ENCODE measurements at regions not wholly inside any gene's neighbourhood (a gene's known extent, or its start where the extent isn't known, plus 50 kb on each side); places are given as distances from the start of the nearest gene placed in this dataset.

DNA sequence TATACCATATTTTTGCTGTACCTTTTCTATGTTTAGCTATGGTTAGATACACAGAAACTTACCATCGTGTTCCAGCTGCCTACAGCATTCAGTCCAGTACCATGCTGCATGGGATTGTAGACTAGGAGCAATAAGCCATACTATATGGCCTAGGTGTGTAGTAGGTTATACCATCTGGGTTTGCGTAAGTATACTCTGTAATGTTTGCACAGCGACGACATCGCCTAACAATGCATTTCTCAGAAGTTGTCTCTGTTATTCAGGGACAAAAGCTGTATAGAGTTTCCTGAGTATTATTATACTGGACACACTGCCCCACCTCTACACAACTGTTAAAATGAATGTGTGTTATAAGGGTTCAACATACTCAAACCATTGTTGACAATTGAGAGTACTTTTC is 93.8 kb upstream of the MKI67 start:
- H3K4me3 ChIP-seq (ENCODE audit: severe bottlenecking): no peak overlapping the region
- ATAC-seq (ENCODE audit: low read depth): peak; percentile 60
- no peaks in the 10 kb centered on the region for H3K36me3 ChIP-seq (ENCODE audit: low read depth)
- TF ChIP-seq, protein P1, sequence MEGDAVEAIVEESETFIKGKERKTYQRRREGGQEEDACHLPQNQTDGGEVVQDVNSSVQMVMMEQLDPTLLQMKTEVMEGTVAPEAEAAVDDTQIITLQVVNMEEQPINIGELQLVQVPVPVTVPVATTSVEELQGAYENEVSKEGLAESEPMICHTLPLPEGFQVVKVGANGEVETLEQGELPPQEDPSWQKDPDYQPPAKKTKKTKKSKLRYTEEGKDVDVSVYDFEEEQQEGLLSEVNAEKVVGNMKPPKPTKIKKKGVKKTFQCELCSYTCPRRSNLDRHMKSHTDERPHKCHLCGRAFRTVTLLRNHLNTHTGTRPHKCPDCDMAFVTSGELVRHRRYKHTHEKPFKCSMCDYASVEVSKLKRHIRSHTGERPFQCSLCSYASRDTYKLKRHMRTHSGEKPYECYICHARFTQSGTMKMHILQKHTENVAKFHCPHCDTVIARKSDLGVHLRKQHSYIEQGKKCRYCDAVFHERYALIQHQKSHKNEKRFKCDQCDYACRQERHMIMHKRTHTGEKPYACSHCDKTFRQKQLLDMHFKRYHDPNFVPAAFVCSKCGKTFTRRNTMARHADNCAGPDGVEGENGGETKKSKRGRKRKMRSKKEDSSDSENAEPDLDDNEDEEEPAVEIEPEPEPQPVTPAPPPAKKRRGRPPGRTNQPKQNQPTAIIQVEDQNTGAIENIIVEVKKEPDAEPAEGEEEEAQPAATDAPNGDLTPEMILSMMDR (IDR thresholded peaks at IDR 0.05; ENCODE audit: poor library complexity, severe bottlenecking): no peak
- no peaks in the 10 kb centered on the region for H3K27me3 ChIP-seq (ENCODE audit: insufficient read depth, poor library complexity, severe bottlenecking)
- no peaks in the 10 kb centered on the region for H3K4me1 ChIP-seq (ENCODE audit: insufficient read depth, poor library complexity, severe bottlenecking)
- DNase-seq (ENCODE audit: low spot score): no peak
- H3K27ac ChIP-seq (ENCODE audit: poor library complexity, severe bottlenecking): no peak overlapping the region
- no peaks in the 10 kb centered on the region for H3K9me3 ChIP-seq (ENCODE audit: severe bottlenecking)

DNA sequence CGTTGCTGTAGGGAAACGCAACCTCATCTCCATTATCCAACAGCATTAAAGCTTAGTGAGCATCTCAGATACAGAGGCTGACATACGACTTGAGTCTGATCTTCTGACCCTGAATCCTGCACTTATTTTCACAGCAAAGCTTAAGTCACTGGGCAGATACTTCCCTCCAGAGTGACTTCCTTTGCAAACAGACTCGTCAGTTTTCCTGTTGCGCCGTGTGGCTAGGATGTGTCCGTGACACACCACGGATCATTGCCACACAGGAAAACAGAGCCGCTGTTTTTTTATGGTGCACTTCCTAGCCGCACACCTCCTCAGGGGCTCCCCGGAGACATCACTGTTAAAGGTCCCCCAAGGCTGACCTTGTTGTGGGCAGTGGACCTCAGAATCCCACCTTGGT is 94.9 kb upstream of the MKI67 start:
- ATAC-seq (ENCODE audit: low read depth) (no peak), DNase-seq (ENCODE audit: low spot score) (no peak)
- Histone ChIP-seq H3K4me3 (ENCODE audit: severe bottlenecking) (no peak overlapping the region), H3K27me3 (ENCODE audit: insufficient read depth, poor library complexity, severe bottlenecking) (no peaks in the 10 kb centered on the region), H3K9me3 (ENCODE audit: severe bottlenecking) (no peaks in the 10 kb centered on the region), H3K4me1 (ENCODE audit: insufficient read depth, poor library complexity, severe bottlenecking) (no peaks in the 10 kb centered on the region), H3K27ac (ENCODE audit: poor library complexity, severe bottlenecking) (no peak overlapping the region), H3K36me3 (ENCODE audit: low read depth) (no peaks in the 10 kb centered on the region)
- TF ChIP-seq, protein P1 (IDR thresholded peaks at IDR 0.05; ENCODE audit: poor library complexity, severe bottlenecking): no peak

DNA sequence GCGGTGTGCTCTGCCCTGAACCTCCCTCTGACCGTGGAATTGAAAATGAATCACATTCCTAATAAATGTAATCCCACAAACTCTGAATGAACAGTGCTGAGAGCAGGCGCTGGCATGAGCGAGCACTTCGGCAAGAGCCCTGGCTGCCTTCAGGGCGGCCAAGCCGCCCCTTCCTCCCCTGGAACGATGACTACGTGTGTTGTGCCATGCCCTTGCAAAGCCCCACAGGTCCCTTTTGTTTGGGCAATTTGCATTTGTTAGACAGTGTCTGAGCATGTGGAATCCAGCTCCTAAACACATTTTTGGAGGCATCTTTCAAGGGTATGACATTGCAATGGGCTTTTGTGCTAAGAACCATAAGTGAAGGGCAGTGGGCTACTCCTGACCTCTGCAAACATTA is 95.6 kb upstream of the MKI67 start:
- DNase-seq (ENCODE audit: low spot score) (no peak), ATAC-seq (ENCODE audit: low read depth) (no peak)
- no peaks in the 10 kb centered on the region for H3K4me1 ChIP-seq (ENCODE audit: insufficient read depth, poor library complexity, severe bottlenecking)
- no peaks in the 10 kb centered on the region for H3K36me3 ChIP-seq (ENCODE audit: low read depth)
- no peaks in the 10 kb centered on the region for H3K9me3 ChIP-seq (ENCODE audit: severe bottlenecking)
- H3K4me3 ChIP-seq (ENCODE audit: severe bottlenecking): no peak overlapping the region
- H3K27ac ChIP-seq (ENCODE audit: poor library complexity, severe bottlenecking): no peak overlapping the region
- TF ChIP-seq, protein P1 (IDR thresholded peaks at IDR 0.05; ENCODE audit: poor library complexity, severe bottlenecking): no peak
- H3K27me3 ChIP-seq (ENCODE audit: insufficient read depth, poor library complexity, severe bottlenecking): no peaks in the 10 kb centered on the region

DNA sequence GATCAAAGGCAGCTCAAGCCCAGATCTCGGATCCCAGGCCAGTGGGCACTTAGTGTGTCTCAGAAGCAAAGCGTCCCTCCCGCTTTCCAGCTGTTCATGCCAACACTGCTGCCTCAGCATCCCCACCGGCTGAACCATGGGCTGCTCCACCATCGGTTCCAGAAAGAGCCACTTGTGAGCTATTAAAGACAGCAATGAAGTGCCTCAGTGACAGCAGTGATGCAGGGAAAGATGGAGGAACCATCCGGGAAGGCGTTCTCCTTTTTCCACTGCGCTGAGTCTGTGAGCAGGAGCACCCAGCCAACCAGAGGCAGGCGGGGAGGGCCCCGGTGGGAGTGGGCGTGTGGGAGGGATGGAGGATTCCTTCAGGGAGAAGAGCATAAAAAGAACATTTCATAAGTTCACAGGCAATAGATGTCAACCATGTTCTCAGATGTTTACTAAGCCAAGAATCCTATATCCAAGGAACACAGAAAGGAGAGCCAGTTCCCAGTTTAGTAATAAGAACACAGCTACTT is 96.2 kb upstream of the MKI67 start:
- H3K27ac ChIP-seq (ENCODE audit: poor library complexity, severe bottlenecking): no peak overlapping the region
- H3K9me3 ChIP-seq (ENCODE audit: severe bottlenecking): no peaks in the 10 kb centered on the region
- TF ChIP-seq, protein P1 (IDR thresholded peaks at IDR 0.05; ENCODE audit: poor library complexity, severe bottlenecking): no peak
- no peaks in the 10 kb centered on the region for H3K36me3 ChIP-seq (ENCODE audit: low read depth)
- no peak overlapping the region for H3K4me3 ChIP-seq (ENCODE audit: severe bottlenecking)
- no peaks in the 10 kb centered on the region for H3K4me1 ChIP-seq (ENCODE audit: insufficient read depth, poor library complexity, severe bottlenecking)
- no peak for ATAC-seq (ENCODE audit: low read depth)
- no peaks in the 10 kb centered on the region for H3K27me3 ChIP-seq (ENCODE audit: insufficient read depth, poor library complexity, severe bottlenecking)
- DNase-seq (ENCODE audit: low spot score): no peak

DNA sequence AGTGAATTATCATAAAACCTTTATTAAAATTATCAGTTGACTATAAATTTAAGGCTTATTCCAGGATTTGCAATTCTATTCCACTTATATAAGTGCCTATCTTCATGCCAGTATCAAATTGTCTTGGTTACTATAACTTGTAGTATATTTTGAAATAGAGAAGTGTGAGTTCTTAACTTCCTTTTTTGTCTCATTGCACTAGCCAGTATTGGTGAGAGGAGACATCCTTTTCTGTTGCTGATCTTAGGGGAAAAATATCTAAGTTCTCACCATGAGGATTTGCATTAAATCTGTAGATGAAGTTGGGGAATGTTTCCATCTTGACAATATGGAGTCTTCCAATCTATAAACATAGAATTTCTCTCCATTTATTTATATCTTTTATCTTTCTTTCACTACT is 104.2 kb upstream of the MKI67 start:
- H3K27ac ChIP-seq (ENCODE audit: poor library complexity, severe bottlenecking): no peak overlapping the region
- H3K27me3 ChIP-seq (ENCODE audit: insufficient read depth, poor library complexity, severe bottlenecking): peaks cover 6% of the 10 kb centered on the region
- DNase-seq (ENCODE audit: low spot score): no peak

More for the DNA sequence above, 104.2 kb upstream of the MKI67 start:
- Histone ChIP-seq H3K36me3 (ENCODE audit: low read depth) (no peaks in the 10 kb centered on the region), H3K4me1 (ENCODE audit: insufficient read depth, poor library complexity, severe bottlenecking) (no peaks in the 10 kb centered on the region), H3K9me3 (ENCODE audit: severe bottlenecking) (no peaks in the 10 kb centered on the region), H3K4me3 (ENCODE audit: severe bottlenecking) (no peak overlapping the region)
- ATAC-seq (ENCODE audit: low read depth): no peak
- TF ChIP-seq, protein P1 (IDR thresholded peaks at IDR 0.05; ENCODE audit: poor library complexity, severe bottlenecking): no peak

Data from RWPE2 (cell line).